K562 (cell line): ENCODE measurements at regions not wholly inside any gene's neighbourhood (a gene's known extent, or its start where the extent isn't known, plus 50 kb on each side); places are given as distances from the start of the nearest gene placed in this dataset.

Source experiments
- ARID1B ChIP-seq: fragments of 450-650 bp; IDR thresholded peaks from 2 replicates; pipeline ENCODE4 v1.6.1; 2016; ENCODE audit warnings: antibody characterized with exemption, mild to moderate bottlenecking, inconsistent platforms
- CHD1 ChIP-seq: fragments of 200-600 bp; sonication (generic); IDR thresholded peaks from one replicate; pipeline ENCODE4 v1.6.1; 2012; ENCODE audit warnings: mild to moderate bottlenecking, moderate library complexity, low read length, inconsistent platforms
- CREB1 ChIP-seq, 2 experiments: sonication (generic) in 1 of 2; formaldehyde crosslinking in 1 of 2; IDR thresholded peaks; 2 replicates each; pipeline versions ENCODE4 v1.6.1 to v1.8.0; 2012 to 2022; ENCODE audit warnings: inconsistent platforms in 1 of 2, mild to moderate bottlenecking in 1 of 2, missing genetic modification reagents in 1 of 2, moderate library complexity in 1 of 2
- FOXJ2 ChIP-seq: fragments of 200-800 bp; sonication (Bioruptor generic); IDR thresholded peaks from 2 replicates; pipeline ENCODE4 v1.6.1; 2016; ENCODE audit warnings: missing genetic modification characterization, missing compliant biosample characterization
- GABPA ChIP-seq: fragments of 200-800 bp; sonication (Bioruptor generic); conservative IDR thresholded peaks from 2 replicates; pipeline ENCODE4 v1.6.1; 2016; ENCODE audit warnings: low read depth, missing genetic modification characterization, missing compliant biosample characterization
- JUNB ChIP-seq: fragments of 450-650 bp; formaldehyde crosslinking; conservative IDR thresholded peaks from 2 replicates; pipeline ENCODE4 v1.4.0; 2020; ENCODE audit warnings: mild to moderate bottlenecking
- KAT8 ChIP-seq: fragments of 450-650 bp; IDR thresholded peaks from 2 replicates; pipeline ENCODE4 v1.6.1; 2016; ENCODE audit warnings: low read depth, mild to moderate bottlenecking
- MAFK ChIP-seq: IDR thresholded peaks from 2 replicates; pipeline ENCODE4 v1.6.1; 2011; ENCODE audit warnings: low read length, improper control_type of control experiment
- POLR2AphosphoS5 ChIP-seq: IDR thresholded peaks from 2 replicates; pipeline ENCODE4 v1.6.1; 2011; ENCODE audit warnings: mild to moderate bottlenecking, low read depth, low read length, moderate library complexity; ENCODE audit not compliant: control insufficient read depth, insufficient read depth
- USF2 ChIP-seq: sonication (generic); formaldehyde crosslinking; IDR thresholded peaks from 2 replicates; pipeline ENCODE4 v1.5.0; 2020; ENCODE audit warnings: missing genetic modification reagents
- ZNF274 ChIP-seq: IDR thresholded peaks from 2 replicates; pipeline ENCODE4 v1.6.1; 2011; ENCODE audit warnings: low read depth, mild to moderate bottlenecking, low read length, moderate library complexity, borderline replicate concordance
- TF ChIP-seq, protein P1 (sequence below), 3 experiments: IDR thresholded peaks in 2 of 3; conservative IDR thresholded peaks in 1 of 3; 2 replicates each; pipeline ENCODE4 v1.5.1; 2011 to 2012; ENCODE audit warnings: low read length in 3 of 3, mild to moderate bottlenecking in 3 of 3, control low read depth in 2 of 3, improper control_type of control experiment in 1 of 3, inconsistent platforms in 1 of 3, low read depth in 1 of 3, mixed read lengths in 1 of 3, moderate library complexity in 1 of 3; ENCODE audit not compliant: insufficient read depth in 2 of 3

GRCh38 chr3:104447681-104448080, 919.0 kb upstream of the ALCAM start:
- TF ChIP-seq ZNF274 (no peak), FOXJ2 (tag) (no peak), POLR2AphosphoS5 (no peak), CHD1 (no peak), MAFK (no peak), ARID1B (no peak), CREB1 (IDR thresholded peaks at IDR 0.05) (no peak), CREB1 (CRISPR knock-in tag; IDR thresholded peaks at IDR 0.05) (no peak), GABPA (tag) (no peak), KAT8 (no peak), USF2 (no peak), JUNB (CRISPR knock-in tag) (no peak)
- TF ChIP-seq, protein P1, sequence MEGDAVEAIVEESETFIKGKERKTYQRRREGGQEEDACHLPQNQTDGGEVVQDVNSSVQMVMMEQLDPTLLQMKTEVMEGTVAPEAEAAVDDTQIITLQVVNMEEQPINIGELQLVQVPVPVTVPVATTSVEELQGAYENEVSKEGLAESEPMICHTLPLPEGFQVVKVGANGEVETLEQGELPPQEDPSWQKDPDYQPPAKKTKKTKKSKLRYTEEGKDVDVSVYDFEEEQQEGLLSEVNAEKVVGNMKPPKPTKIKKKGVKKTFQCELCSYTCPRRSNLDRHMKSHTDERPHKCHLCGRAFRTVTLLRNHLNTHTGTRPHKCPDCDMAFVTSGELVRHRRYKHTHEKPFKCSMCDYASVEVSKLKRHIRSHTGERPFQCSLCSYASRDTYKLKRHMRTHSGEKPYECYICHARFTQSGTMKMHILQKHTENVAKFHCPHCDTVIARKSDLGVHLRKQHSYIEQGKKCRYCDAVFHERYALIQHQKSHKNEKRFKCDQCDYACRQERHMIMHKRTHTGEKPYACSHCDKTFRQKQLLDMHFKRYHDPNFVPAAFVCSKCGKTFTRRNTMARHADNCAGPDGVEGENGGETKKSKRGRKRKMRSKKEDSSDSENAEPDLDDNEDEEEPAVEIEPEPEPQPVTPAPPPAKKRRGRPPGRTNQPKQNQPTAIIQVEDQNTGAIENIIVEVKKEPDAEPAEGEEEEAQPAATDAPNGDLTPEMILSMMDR (IDR thresholded peaks at IDR 0.05 in 2 of 3, conservative IDR thresholded peaks at IDR 0.05 in 1 of 3; ENCODE audit: insufficient read depth in 2 of 3, low read depth in 1 of 3, low read length in 3 of 3) = no peak
